ENCODE measurements at regions not wholly inside any gene's neighbourhood (a gene's known extent, or its start where the extent isn't known, plus 50 kb on each side); places are given as distances from the start of the nearest gene placed in this dataset.

- no peak for DNase-seq
These were observed 178.7 kb upstream of the ZFHX3 start for GRCh38 chr16:73226675-73227074.

- DNase-seq: no peak
These were observed 178.1 kb upstream of the ZFHX3 start for GRCh38 chr16:73225983-73226382.

GRCh38 chr16:73220836-73221235 is 172.9 kb upstream of the ZFHX3 start:
- DNase-seq: no peak

GRCh38 chr16:73219176-73219575 is 171.2 kb upstream of the ZFHX3 start:
- no peak for DNase-seq

DNA sequence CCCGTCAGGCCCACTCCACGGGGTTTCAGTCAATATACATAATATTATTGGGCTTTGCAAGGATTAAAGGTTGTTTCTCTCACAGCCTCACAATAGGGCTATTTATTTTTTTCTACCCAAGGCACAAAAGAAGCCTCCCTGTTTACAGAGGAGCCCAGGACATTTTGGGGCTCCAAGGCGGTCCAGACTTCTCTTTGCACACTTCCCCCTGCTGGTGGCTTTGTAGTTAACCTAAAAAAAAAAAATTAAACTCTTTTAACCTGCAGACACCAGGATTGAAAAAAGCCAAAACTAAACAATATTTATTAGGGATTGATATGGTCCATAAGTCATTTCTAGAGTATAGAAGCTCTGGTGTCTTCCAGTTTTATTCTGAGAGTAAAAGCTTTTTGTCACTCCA is 169.7 kb upstream of the ZFHX3 start:
- DNase-seq: no peak

DNA sequence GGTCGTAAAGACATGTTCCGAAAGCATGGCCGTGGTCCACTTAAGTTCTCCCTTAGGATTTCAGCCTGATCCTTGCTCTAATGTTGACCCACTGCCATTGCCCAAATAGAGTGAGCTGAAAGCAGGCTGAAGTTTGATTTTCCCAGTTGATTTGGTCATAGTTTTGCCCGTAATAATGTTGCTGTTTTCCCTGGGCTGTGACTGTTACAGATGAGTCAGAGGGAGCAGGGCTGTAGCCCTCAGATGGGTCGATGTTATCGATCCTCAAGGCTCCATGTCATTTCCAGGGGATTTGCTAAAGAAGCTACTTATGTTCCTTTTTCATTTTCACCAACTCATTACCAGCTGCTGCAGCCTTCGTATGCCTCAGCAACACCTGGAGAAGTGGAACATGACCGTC is 169.0 kb upstream of the ZFHX3 start:
- no peak for DNase-seq

GRCh38 chr16:73215678-73216377 is 167.9 kb upstream of the ZFHX3 start:
- DNase-seq: no peak

GRCh38 chr16:73214825-73215677 is 167.1 kb upstream of the ZFHX3 start:
- peak; percentile 41 for DNase-seq

GRCh38 chr16:73213732-73214455 is 166.0 kb upstream of the ZFHX3 start:
- DNase-seq: peak; percentile 83

GRCh38 chr16:73212431-73212830 is 164.5 kb upstream of the ZFHX3 start:
- no peak for DNase-seq

DNA sequence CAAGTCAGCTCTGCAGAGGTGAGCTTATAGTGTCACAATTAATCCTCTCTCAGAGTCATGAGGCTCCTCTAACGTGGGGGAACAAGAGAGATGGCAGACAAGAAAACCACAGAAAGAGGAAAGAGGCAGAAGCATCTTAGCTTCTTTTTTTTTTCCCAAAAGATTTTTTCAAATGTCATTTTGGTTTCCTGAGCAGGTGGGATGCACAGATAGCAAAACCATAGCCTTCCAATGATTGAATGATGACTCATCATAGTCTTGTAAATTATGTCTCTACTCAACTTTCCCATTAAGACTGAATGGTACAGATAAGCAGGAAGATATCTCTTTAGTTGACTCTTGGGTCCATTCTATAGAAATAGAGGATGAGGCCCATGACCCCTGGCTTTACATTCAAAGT is 162.8 kb upstream of the ZFHX3 start:
- no peak for DNase-seq

- DNase-seq: no peak
These were observed 162.2 kb upstream of the ZFHX3 start for GRCh38 chr16:73210084-73210483.

- no peak for DNase-seq
These were observed 161.3 kb upstream of the ZFHX3 start for GRCh38 chr16:73209190-73209589.

GRCh38 chr16:73206151-73206707 is 158.3 kb upstream of the ZFHX3 start:
- DNase-seq: no peak

GRCh38 chr16:73205153-73205886 is 157.4 kb upstream of the ZFHX3 start:
- no peak for DNase-seq

DNA sequence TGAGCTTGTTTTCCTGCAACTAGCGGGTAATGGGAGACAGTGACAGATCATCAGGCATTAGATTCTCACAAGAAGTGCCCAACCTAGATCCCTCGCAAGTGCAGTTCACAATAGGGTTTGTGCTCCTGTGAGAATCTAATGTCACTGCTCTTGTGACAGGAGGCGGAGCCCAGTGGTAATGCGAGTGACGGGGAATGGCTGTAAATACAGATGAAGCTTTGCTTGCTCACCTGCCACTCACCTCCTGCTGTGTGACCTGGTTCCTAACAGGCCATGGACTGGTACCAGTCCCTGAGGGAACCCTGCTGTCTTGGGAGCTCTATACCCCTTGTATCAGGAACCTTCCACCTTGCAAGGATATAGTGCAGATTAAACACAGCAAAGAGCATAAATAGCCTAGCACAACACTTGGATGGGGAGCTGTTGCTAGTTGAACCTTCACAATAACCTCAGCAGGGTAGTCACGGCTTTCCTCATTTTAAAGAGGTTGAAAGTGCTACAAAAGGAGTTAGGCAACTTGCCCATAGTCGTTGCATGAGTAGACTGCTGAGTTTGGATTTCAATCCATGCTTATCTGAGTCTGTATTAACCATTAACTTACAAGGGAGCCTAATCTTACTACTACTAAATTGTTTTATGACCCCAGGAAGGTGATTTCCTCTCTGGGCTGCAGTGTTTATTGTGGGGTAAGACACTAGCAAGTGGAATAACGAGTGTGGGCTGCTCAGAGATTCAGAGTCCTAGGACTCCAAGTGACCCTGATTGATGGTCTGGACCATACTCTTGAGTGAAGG is 156.6 kb upstream of the ZFHX3 start:
- DNase-seq: no peak

- DNase-seq: peak; percentile 58
These were observed 154.3 kb upstream of the ZFHX3 start for GRCh38 chr16:73202161-73202729.

DNA sequence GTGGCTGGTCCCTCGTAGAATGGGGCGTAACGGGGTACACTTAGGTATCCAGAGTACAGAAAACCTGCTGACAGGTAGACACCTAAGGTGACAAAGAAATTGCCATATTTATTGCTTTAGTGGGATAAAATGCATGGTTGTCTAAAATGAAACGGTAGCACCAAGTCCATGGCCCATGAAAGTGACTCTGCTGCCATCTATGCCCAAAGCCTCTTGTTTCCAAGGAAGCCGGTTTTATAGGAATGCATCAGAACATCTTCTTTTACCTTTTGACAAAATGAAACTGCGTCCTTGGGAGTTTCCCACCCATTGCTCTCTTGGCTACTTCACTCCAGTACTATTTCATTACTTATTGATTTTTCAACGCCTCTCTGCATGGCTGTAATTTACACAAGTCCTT is 151.3 kb upstream of the ZFHX3 start:
- DNase-seq: no peak

DNA sequence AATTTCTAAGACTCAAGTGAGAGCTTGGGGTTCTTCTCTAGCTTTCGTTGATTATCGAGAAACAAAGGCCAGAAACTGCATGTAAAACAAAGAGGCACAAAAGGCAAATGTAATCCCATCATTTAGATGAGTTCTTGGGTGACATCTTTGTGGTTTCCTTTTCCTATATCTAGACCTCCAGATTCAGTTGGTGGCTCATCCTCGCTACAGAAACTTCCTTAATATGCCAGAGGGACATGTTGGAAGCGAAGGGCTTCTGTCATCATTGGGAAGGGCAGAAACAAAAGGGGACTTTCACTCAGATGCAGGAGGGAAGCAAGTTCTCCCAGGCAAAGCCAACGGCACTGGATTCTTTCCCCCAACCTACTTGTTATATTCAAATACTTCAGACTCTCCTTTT is 150.6 kb upstream of the ZFHX3 start:
- DNase-seq: no peak

- no peak for DNase-seq
These were observed 149.7 kb upstream of the ZFHX3 start for GRCh38 chr16:73197598-73197997.
